Parathyroid adenoma (tissue), 2 donors: ENCODE measurements at regions not wholly inside any gene's neighbourhood (a gene's known extent, or its start where the extent isn't known, plus 50 kb on each side); places are given as distances from the start of the nearest gene placed in this dataset.

Experiments
- H2AFZ ChIP-seq: fragments of 300-600 bp; sonication (generic); one replicate; pipeline ENCODE4 v1.7.0; 2017; ENCODE audit warnings: antibody characterized with exemption, mild to moderate bottlenecking
- H3K27ac ChIP-seq: fragments of 300-600 bp; sonication (generic); one replicate; pipeline ENCODE4 v1.7.0; 2017
- H3K27me3 ChIP-seq: fragments of 300-600 bp; sonication (generic); one replicate; pipeline ENCODE4 v1.7.0; 2017; ENCODE audit warnings: low read length; ENCODE audit not compliant: control insufficient read depth, insufficient read depth
- H3K36me3 ChIP-seq: fragments of 300-600 bp; sonication (generic); one replicate; pipeline ENCODE4 v1.7.0; 2017; ENCODE audit warnings: low read length; ENCODE audit not compliant: control insufficient read depth, insufficient read depth
- H3K4me1 ChIP-seq: fragments of 300-600 bp; sonication (generic); one replicate; pipeline ENCODE4 v1.7.0; 2017; ENCODE audit warnings: control low read depth
- H3K4me2 ChIP-seq: fragments of 300-600 bp; sonication (generic); one replicate; pipeline ENCODE4 v1.7.0; 2017; ENCODE audit warnings: low read length
- H3K4me3 ChIP-seq: fragments of 300-600 bp; sonication (generic); one replicate; pipeline ENCODE4 v1.7.0; 2017; ENCODE audit warnings: low read depth, low read length
- H3K79me2 ChIP-seq: fragments of 300-600 bp; sonication (generic); one replicate; pipeline ENCODE4 v1.7.0; 2017; ENCODE audit warnings: control low read depth
- H3K9ac ChIP-seq: fragments of 300-600 bp; sonication (generic); one replicate; pipeline ENCODE4 v1.7.0; 2017; ENCODE audit warnings: mild to moderate bottlenecking
- H3K9me3 ChIP-seq: fragments of 300-600 bp; sonication (generic); one replicate; pipeline ENCODE4 v1.7.0; 2017; ENCODE audit warnings: low read length; ENCODE audit not compliant: control insufficient read depth
- TF ChIP-seq, protein P1 (sequence below): fragments of 300-600 bp; sonication (generic); IDR thresholded peaks from one replicate; pipeline ENCODE4 v1.7.0; 2017; ENCODE audit warnings: antibody characterized with exemption, mild to moderate bottlenecking
- donor health status: primary hyperparathyroidism.

DNA sequence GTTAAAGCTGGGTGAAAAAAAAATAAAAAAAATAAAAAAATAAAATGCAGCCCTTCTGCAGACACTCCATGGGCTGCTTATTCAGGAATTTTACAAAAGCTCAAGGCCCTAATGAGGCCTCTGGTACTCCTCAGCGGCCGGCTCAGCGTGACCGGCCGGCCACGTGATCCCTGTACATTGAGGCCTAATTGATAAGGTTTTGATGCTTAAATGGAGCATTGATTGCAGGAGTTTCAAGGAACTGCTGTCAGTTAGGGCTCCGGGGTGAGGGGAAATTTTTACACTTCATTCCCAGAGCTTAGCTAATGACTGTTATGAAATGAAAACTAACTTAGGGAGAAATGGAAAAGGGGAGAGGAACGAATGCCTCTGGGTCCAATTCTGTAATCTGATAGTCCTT lies 368.8 kb upstream of the KIRREL3 start:
- Histone ChIP-seq H3K27ac (no peak overlapping the region), H3K79me2 (no peaks in the 10 kb centered on the region), H3K4me3 (no peak overlapping the region), H3K4me1 (no peaks in the 10 kb centered on the region), H3K27me3 (no peaks in the 10 kb centered on the region), H3K9me3 (no peaks in the 10 kb centered on the region), H3K36me3 (no peaks in the 10 kb centered on the region), H3K9ac (no peak overlapping the region), H3K4me2 (no peak overlapping the region), H2AFZ (no peak overlapping the region)
- TF ChIP-seq, protein P1, sequence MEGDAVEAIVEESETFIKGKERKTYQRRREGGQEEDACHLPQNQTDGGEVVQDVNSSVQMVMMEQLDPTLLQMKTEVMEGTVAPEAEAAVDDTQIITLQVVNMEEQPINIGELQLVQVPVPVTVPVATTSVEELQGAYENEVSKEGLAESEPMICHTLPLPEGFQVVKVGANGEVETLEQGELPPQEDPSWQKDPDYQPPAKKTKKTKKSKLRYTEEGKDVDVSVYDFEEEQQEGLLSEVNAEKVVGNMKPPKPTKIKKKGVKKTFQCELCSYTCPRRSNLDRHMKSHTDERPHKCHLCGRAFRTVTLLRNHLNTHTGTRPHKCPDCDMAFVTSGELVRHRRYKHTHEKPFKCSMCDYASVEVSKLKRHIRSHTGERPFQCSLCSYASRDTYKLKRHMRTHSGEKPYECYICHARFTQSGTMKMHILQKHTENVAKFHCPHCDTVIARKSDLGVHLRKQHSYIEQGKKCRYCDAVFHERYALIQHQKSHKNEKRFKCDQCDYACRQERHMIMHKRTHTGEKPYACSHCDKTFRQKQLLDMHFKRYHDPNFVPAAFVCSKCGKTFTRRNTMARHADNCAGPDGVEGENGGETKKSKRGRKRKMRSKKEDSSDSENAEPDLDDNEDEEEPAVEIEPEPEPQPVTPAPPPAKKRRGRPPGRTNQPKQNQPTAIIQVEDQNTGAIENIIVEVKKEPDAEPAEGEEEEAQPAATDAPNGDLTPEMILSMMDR: no peak

DNA sequence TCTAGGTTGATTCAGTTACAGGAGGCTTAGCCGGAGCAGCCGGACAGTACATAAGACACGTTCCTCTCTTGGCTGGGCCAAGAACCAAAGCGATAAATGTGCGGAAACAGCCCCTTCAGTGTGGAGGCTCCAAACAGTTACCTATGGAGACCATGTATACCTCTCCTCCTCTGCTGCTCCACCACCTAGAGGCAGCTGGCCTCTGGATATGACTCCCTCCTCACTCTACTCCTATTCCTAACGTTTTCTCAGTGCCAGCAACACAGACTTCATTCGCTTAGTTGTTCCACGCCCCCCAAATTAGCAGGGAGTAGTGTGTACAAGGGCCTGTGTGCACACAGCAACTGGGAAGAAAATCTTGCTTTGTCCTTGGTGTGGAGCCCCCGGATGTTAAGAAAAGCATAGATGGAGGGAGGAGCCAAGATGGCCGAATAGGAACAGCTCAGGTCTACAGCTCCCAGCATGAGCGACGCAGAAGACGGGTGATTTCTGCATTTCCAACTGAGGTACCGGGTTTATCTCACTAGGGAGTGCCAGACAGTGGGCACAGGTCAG lies 362.3 kb upstream of the KIRREL3 start:
- no peak overlapping the region for H3K9ac ChIP-seq
- H3K4me1 ChIP-seq: no peaks in the 10 kb centered on the region
- H3K9me3 ChIP-seq: no peaks in the 10 kb centered on the region
- H3K27me3 ChIP-seq: no peaks in the 10 kb centered on the region
- H2AFZ ChIP-seq: no peak overlapping the region
- H3K4me2 ChIP-seq: no peak overlapping the region
- no peaks in the 10 kb centered on the region for H3K36me3 ChIP-seq
- TF ChIP-seq, protein P1: no peak
- H3K79me2 ChIP-seq: no peaks in the 10 kb centered on the region
- no peak overlapping the region for H3K27ac ChIP-seq
- no peak overlapping the region for H3K4me3 ChIP-seq

DNA sequence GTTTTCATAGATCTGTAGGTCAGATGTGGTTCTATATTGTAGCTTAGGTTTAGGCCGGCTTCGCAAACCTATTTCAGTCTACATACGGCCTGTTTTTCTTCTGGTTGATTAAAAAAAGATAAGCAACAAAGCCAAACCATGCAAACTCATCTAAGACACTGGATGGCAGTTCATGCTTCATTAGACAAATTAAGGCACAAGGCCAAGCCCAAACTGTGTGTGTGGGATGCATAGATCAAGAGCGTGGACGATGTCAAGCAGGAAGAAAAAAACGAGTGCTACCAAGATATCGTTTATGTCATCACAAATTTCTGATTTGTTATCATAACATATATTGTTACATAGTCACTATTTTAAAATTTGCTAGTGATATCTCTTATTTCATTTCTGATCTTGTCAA lies 357.6 kb upstream of the KIRREL3 start:
- Histone ChIP-seq H3K4me1 (no peaks in the 10 kb centered on the region), H3K79me2 (no peaks in the 10 kb centered on the region), H2AFZ (no peak overlapping the region), H3K4me2 (no peak overlapping the region), H3K27ac (no peak overlapping the region), H3K36me3 (no peaks in the 10 kb centered on the region), H3K9ac (no peak overlapping the region), H3K4me3 (no peak overlapping the region), H3K27me3 (no peaks in the 10 kb centered on the region), H3K9me3 (no peaks in the 10 kb centered on the region)
- TF ChIP-seq, protein P1: no peak

DNA sequence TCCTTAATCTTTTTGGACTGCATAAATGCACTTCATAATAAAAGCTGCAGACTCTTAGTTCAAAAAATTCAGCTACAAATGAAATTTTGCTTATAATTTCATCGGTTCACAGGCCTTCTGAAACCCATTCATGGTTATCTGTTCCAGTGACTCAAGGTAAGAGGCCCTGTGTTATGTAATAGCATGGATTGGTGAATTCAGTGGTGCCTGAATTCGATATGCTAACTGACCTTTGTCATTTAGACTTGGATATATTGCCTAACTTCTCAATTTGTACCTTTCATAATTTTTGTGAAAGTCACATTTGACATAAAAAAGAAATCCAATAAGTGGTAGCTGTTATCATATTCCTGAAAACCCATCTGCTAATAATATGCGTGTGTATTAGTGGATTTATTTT lies 349.9 kb upstream of the KIRREL3 start:
- Histone ChIP-seq H3K4me3 (no peak overlapping the region), H3K79me2 (no peaks in the 10 kb centered on the region), H3K27ac (no peak overlapping the region), H3K9me3 (no peaks in the 10 kb centered on the region), H3K4me2 (no peak overlapping the region), H3K27me3 (no peaks in the 10 kb centered on the region), H2AFZ (no peak overlapping the region), H3K9ac (no peak overlapping the region), H3K36me3 (no peaks in the 10 kb centered on the region), H3K4me1 (no peaks in the 10 kb centered on the region)
- TF ChIP-seq, protein P1: no peak

DNA sequence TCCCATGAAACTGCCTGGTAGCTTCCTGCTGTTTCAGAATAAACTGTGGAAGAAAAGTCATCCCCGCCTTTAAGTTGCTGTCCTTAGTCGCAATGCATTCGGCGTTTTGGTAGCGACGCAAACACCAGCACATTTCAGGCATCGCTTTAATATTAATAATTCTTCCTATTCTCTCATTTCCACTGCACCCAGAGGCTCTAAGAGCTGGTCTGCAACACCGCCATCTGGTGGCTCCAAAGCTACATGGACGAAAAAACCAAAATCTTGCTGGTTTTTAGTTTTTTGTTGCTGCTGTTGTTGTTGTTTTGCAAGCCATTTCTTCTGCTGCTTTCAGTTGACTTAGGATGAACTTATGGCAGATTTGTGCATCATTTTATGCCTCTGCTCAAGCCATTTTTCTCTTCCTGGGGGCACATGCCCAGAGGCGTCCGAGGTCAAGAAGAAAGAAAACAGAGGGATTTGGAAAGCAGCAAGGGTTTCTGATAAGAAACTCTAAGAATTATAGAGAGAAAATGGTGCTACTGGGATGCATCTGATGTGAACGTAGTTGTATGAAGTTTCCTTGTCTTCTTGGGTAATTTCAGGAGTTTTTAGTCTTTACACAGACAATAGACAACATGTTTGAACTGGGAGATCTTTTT lies 345.4 kb upstream of the KIRREL3 start:
- H3K27ac ChIP-seq: no peak overlapping the region
- H2AFZ ChIP-seq: no peak overlapping the region
- no peaks in the 10 kb centered on the region for H3K27me3 ChIP-seq
- no peaks in the 10 kb centered on the region for H3K9me3 ChIP-seq
- no peak overlapping the region for H3K4me2 ChIP-seq
- no peaks in the 10 kb centered on the region for H3K4me1 ChIP-seq
- TF ChIP-seq, protein P1: peak; percentile 39
- no peak overlapping the region for H3K4me3 ChIP-seq
- H3K36me3 ChIP-seq: no peaks in the 10 kb centered on the region
- no peaks in the 10 kb centered on the region for H3K79me2 ChIP-seq
- H3K9ac ChIP-seq: no peak overlapping the region
